SK-N-MC (cell line): ENCODE measurements at regions not wholly inside any gene's neighbourhood (a gene's known extent, or its start where the extent isn't known, plus 50 kb on each side); places are given as distances from the start of the nearest gene placed in this dataset.

Experiments used
- EZH2 ChIP-seq: fragments of 200-600 bp; sonication (generic); IDR thresholded peaks from one replicate; pipeline ENCODE4 v1.6.1; 2017; ENCODE audit warnings: antibody characterized with exemption
- POLR2AphosphoS5 ChIP-seq: IDR thresholded peaks from 2 replicates; pipeline ENCODE4 v1.6.1; 2012; ENCODE audit warnings: mild to moderate bottlenecking, low read depth, low read length, borderline replicate concordance

DNA sequence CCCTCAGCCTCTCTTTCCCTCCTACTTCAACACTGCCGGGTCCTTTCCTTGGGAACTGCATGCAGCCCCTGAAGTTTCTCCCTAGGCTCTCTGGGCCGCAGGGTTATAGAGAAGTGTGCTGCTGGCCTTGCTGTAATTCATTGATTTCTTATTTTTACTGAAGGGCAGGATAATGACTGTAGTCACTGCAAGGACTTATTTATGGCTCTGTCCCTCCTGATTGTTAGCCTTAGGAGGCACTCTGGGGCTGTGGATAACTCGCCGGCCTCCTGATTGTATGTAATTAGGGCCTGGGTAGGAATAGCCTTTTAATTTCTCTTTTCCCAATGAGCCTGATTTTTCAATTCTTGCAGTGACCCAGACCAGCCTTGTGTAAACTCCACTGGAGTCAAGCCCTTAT, 138.3 kb upstream of the CDH13 start:
- no peak for TF ChIP-seq POLR2AphosphoS5
- no peak for TF ChIP-seq EZH2
